ENCODE measurements at regions not wholly inside any gene's neighbourhood (a gene's known extent, or its start where the extent isn't known, plus 50 kb on each side); places are given as distances from the start of the nearest gene placed in this dataset.
A peak's percentile ranks its signal among the peaks of the same experiment; 100 is the strongest.

DNA sequence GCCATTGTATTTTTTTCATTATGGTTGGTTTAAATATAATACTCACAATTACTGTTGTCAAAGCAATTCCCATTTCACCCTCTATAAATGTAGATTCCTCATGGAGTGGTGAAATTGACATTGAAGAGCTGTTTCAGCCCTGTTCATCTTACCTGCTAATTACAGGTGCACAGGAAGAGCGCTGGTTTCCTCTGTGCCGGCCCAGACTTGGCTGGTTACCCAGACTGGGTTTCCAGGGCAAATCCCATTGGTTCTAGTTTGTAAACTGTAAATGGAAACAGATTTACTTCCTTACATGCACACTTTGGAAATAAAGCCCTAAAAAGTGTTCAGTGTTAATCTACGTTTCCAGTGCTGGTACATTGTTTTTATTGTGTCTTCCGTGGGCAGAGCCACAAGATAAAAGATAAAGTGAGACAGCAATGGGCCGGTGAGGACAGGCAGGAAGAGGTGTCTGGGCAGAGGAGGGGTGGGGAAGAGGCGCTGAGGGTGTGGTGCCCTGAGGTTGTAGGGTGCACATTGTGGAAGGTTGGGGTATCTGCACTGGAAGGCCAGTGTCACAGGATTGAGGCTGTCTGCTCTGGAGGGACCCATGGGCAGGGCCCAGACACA, 71.6 kb upstream of the ZPBP start:
- no peak for DNase-seq

DNA sequence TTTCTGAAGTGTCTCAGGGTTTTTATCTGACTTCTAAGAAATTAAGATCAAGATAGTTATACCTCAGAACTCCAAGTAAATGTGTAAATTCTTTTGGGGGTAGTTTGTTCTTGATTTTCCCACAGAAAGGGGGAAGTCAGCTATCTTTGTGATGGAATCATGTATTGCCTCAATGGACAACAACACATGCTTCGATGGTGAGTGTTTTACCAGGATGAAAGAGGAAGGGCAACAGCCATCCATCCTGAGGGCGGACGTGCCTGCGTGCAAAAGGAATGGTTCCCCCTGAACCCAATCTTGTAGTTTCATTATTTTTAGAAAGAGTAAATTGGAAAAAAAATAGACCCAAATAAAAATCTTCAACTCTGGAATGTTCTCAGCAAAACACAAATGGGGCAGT, 67.2 kb upstream of the ZPBP start:
- DNase-seq = no peak

- DNase-seq = no peak
Observed at GRCh38 chr7:50159154-50159553, 66.1 kb upstream of the ZPBP start.

GRCh38 chr7:50156706-50157105, 63.7 kb upstream of the ZPBP start:
- DNase-seq = no peak

DNA sequence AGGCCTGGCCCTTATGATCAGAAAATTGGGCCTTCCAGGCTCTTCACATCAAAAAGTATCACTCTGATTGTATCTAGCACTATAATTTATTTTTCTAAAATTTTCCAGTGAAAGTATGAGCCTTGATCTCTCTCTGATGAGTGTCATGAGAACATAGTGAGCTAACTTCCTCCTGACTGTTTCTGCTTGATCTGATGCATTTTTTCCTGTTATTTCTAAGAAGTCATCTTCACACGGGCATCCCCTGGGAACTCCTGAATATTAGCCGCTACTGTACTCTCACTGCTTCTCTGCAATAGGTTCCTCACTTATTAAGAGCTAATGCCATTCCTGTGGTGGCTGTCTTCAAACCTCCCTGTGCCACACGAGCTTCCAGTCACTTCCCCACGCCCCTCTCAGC, 63.1 kb upstream of the ZPBP start:
- DNase-seq = no peak

GRCh38 chr7:50155755-50156154, 62.7 kb upstream of the ZPBP start:
- DNase-seq = peak; percentile 50 to 55

DNA sequence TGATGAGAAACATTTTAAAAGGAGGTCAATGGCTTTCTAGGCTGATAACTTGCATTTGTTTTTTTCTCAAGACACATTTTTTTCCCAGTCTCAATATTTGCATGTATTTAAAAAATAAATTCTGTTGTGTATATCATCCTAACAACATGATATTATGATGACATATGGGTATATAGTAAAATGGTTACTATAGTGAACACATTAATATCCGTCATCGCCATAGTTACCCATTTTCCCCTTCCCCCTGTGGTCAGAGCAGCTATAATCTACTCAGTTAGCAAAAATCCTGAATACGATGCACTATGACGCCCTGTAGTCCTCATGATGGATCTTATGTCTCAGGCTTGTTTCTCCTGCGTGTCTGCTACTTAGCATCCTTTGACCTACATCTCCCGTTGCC, 60.9 kb upstream of the ZPBP start:
- DNase-seq = no peak

DNA sequence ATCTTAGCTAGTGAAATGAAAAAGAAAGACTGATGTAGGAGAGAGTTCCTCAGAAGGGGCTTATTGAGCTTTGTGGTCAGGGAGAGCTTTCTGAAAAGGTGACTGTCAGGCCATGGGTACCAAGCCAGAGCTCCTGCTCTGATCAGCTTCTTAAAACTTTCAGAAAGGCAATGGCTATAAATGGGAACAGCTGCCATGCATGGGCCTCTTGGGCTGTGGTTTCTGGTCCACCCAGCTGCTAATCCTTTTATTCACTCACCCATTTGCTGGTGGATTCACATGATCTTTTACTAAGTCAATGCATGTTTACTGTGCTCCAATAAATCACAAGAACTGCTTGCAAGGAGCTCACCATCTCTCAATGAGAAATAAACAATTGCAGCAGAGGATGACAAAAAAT, 60.1 kb upstream of the ZPBP start:
- DNase-seq = no peak

- DNase-seq = no peak
Observed at GRCh38 chr7:50152486-50152885, 59.4 kb upstream of the ZPBP start.

GRCh38 chr7:50151661-50152060, 58.6 kb upstream of the ZPBP start:
- no peak for DNase-seq

GRCh38 chr7:50151001-50151400, 58.0 kb upstream of the ZPBP start:
- DNase-seq = no peak

DNA sequence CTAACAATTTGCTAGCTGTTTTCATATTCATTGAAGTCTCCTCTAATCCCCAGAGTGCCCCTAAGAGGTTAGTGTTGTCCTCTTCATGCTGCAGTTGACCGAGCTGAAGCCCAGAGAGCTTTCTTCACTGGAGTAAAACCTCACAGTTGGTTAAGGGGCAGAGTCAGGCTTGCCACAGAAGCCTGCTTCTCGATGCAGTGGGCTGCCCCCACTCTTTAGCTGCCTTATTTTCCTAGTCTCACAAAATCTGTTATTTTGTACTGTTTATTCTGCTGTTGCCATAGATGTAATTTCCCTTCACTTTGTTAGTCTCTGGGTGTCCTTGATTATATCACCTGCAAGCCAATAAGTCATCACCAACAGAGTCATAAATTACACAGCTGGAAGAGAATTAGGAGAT, 56.3 kb upstream of the ZPBP start:
- no peak for DNase-seq

DNA sequence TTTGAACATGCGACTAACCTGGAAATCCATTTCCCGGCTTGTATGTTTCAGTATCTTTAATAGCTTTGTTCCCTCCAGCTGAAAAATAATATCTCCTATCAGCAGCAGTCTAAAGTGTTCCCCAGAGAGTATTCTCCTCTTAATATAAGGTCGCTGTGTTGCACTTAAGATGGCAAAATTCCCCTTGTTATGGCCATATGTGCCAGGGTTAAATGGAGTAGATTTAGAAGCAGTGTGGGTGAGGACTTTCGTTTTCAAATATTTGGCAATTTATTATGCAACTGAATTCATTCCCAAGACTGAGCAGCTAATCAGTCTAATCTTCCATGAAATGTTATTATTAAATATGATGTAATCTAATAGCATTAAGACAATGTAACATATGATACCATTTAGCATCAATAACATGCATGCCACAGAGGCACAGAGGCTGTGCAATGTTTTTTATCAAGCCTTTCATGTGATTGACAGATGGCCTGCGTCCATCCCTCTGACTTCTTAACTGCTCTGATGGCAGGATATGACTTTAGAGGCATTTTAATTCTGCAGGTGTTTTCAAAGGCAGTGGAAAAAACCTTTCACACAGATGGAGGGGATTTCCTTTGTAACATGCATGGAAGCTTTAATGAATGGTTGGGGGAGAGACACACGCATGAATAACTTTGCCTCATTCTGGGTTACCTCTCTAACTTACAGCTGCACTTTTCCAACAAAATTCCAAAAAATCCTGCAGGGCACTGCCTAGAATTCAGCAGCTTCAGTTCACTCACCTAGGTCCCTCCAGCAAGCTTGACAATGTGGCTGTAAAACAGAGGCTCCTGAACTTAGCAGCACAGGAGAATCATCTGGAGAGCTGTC, 55.1 kb upstream of the ZPBP start:
- no peak for DNase-seq

- DNase-seq = no peak
Observed at GRCh38 chr7:50146692-50147091, 53.6 kb upstream of the ZPBP start.

DNA sequence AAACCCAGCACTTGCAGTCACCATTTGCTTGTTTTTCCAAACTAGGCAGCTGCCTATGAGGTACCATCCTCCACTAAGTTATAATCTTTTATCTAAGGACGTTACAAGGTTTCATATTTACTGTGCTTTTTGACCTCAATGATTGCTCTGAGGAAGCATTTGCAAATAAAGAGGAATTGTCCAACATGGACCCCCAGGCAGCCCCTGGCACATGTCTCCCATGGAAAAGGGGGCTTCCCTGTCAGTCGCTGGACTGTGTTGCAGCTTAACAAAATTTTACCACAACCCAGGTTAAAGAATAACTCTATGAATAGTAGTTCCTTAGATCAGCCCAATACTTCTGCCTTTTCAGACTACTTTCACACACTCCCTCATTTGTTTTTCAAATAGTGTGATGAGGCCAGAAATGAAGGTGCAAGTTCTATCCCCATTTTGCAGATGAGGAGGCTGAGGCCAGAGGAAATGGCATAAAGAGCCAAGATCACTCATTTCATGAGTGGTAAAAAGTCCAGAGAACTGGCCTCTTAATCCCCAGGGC, 52.8 kb upstream of the ZPBP start:
- no peak for DNase-seq

DNA sequence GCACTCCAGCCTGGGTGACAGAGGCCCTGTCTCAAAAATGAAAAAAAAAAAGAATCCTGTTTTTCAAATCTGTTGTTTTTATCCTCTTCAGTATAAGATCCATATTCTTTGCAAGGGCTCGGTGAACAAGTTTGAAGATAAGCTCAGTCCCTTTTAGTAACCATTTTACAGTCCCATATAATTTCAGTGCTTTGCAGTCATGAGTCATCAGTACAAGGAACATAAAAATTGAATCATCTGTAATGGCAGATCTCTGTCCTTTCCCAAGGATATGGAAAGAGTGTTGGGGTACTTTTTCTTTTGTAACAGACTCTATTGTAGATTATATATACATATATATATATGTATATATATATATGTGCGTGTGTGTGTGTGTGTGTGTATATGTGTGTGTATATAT, 52.2 kb upstream of the ZPBP start:
- DNase-seq = no peak

All from activated T-cell treated with anti-CD3 and anti-CD28 coated beads, Interleukin-2, amount 50 U/mL, for 48 hours (primary cell).